Neutrophil (primary cell): ENCODE measurements at regions not wholly inside any gene's neighbourhood (a gene's known extent, or its start where the extent isn't known, plus 50 kb on each side); places are given as distances from the start of the nearest gene placed in this dataset.

Experiments used
- H3K27ac ChIP-seq: fragments of 200-600 bp; sonication (generic); 2 replicates; pipeline ENCODE4 v1.5.1; 2016; ENCODE audit warnings: mild to moderate bottlenecking, moderate library complexity
- H3K27me3 ChIP-seq: fragments of 200-600 bp; sonication (generic); 2 replicates; pipeline ENCODE4 v1.6.0; 2016; ENCODE audit warnings: mild to moderate bottlenecking
- H3K36me3 ChIP-seq: fragments of 200-600 bp; sonication (generic); 2 replicates; pipeline ENCODE4 v1.5.1; 2017
- H3K4me1 ChIP-seq, 2 experiments: fragments of 200-600 bp in 1 of 2; sonication (generic) in 1 of 2; 1 replicate in 1 of 2; 2 replicates in 1 of 2; pipeline versions ENCODE4 v1.5.1 to v1.6.1; 2013 to 2016; ENCODE audit warnings: low read depth in 1 of 2, low read length in 1 of 2, mild to moderate bottlenecking in 1 of 2, moderate library complexity in 1 of 2; ENCODE audit not compliant: control insufficient read depth in 1 of 2, insufficient read depth in 1 of 2
- H3K4me3 ChIP-seq, 2 experiments: fragments of 200-600 bp in 1 of 2; sonication (generic) in 1 of 2; 1 replicate in 1 of 2; 2 replicates in 1 of 2; pipeline ENCODE4 v1.5.1; 2013 to 2016; ENCODE audit warnings: low read depth in 1 of 2, low read length in 1 of 2, mild to moderate bottlenecking in 1 of 2, moderate library complexity in 1 of 2
- H3K9me3 ChIP-seq: fragments of 200-600 bp; sonication (generic); 2 replicates; pipeline ENCODE4 v1.5.1; 2016
- TF ChIP-seq, protein P1 (sequence below): fragments of 200-600 bp; sonication (generic); IDR thresholded peaks from 2 replicates; pipeline ENCODE4 v1.5.1; 2016; ENCODE audit warnings: antibody characterized with exemption

DNA sequence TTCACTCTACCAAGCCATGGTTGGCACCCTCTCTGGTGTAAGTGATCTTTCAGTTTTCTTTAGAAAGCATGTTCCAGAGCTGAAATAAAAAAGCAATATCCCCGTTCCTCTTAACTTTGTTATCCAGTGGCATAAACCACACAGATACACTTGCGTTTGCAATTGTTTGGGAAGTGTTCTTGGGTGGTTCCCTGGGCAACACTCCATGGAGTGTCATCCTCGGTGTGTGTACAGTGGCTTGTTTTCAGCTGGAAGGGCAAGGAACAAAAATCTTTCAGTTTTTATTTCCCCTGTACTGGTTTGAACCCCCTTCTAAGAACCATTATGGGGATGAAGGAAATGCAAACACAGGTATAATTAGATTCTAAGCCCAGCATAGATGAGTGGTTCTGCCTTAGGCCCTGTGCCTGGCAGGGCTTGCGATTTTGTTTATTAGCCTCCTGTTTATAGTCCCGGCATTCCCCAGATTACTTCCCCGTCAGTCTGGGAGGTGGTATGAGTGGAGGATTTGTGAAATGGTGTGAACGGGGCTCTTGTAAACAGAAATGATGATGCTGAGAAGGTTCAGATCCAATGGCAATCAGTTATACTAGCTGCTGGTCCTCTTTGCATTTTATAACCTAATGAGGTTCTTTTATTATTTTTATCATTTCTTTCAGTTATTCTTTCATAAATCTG, 76.0 kb upstream of the CD180 start:
- H3K4me1 ChIP-seq: no peaks in the 10 kb centered on the region
- no peak overlapping the region for H3K27ac ChIP-seq
- TF ChIP-seq, protein P1, sequence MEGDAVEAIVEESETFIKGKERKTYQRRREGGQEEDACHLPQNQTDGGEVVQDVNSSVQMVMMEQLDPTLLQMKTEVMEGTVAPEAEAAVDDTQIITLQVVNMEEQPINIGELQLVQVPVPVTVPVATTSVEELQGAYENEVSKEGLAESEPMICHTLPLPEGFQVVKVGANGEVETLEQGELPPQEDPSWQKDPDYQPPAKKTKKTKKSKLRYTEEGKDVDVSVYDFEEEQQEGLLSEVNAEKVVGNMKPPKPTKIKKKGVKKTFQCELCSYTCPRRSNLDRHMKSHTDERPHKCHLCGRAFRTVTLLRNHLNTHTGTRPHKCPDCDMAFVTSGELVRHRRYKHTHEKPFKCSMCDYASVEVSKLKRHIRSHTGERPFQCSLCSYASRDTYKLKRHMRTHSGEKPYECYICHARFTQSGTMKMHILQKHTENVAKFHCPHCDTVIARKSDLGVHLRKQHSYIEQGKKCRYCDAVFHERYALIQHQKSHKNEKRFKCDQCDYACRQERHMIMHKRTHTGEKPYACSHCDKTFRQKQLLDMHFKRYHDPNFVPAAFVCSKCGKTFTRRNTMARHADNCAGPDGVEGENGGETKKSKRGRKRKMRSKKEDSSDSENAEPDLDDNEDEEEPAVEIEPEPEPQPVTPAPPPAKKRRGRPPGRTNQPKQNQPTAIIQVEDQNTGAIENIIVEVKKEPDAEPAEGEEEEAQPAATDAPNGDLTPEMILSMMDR: no peak
- H3K27me3 ChIP-seq: no peaks in the 10 kb centered on the region
- H3K36me3 ChIP-seq: no peaks in the 10 kb centered on the region
- no peaks in the 10 kb centered on the region for H3K9me3 ChIP-seq
- H3K4me3 ChIP-seq: no peak overlapping the region

DNA sequence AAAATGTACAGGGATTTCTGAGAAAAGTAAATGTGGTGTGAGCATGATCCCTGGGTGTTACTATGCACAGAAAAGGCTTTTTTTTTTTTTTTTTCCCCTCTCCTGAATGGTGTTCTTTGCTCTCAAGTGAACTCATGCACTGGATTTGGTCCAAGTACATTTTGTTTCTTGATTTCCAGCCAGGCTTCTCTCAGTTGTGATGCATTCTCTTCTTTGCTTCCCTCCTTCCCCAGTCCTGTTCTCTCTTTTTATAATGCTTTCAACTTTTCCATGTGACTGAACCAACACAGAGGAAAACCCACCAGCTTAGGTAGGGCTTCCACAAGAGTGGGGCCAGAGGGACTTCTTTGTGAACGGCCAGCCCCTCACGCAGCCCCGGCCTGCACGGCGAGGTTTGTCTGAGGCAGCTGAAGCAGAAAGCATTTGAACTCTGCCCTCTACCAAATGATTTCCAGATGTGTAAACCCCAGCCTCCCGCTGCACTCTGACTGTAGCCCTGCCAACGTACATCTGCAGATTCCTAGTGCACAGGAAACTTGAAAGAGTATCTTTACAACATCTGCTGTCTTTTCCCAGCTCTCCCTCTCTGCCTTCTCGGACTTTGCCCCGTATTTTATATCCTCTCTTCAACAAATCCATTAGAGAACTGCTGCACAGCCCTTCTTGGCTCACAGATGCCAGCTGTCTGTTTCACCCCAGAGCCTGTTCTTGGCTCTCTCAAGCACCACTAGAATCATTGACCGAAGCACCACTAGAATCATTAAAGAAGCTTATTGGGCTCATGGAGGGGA, 71.8 kb upstream of the CD180 start:
- H3K27ac ChIP-seq: no peak overlapping the region
- H3K36me3 ChIP-seq: no peaks in the 10 kb centered on the region
- H3K27me3 ChIP-seq: no peaks in the 10 kb centered on the region
- H3K9me3 ChIP-seq: no peaks in the 10 kb centered on the region
- no peak overlapping the region for H3K4me3 ChIP-seq
- TF ChIP-seq, protein P1: no peak
- no peaks in the 10 kb centered on the region for H3K4me1 ChIP-seq

DNA sequence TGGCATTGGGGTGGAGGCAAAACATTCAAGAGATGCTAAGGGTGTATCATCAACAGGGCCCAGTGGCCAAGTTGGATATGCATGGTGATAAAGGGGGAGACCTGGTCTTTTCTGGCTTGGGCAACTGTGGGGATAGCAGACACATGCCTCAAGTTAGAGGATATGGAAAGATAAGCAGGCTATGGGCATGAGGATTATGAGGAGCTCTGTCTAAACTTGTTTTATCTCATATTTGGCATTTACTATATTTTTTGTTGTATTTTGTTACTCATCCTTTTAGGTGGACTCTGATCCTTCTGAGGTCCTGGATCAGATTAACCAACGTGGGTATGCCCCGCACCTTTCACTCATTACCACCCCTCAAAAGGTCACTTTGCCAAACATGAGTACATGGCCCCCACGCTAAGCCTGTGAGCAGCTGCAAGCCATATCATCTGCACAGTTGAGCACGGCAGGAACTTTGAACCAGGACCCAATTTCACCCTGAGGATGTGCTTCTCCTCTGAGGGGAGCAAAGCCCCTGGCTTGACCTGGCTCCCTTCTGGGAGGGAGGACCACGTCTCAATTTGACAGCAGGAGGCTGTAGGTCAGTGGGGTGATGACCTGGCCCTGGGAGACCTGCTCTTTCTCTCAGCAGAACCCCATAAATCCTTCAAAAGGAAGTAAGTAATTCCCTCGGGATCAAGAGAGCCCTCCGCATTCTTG, 71.1 kb upstream of the CD180 start:
- Histone ChIP-seq H3K36me3 (no peaks in the 10 kb centered on the region), H3K4me3 (no peak overlapping the region), H3K4me1 (no peaks in the 10 kb centered on the region), H3K9me3 (no peaks in the 10 kb centered on the region), H3K27me3 (no peaks in the 10 kb centered on the region), H3K27ac (no peak overlapping the region)
- TF ChIP-seq, protein P1: no peak

DNA sequence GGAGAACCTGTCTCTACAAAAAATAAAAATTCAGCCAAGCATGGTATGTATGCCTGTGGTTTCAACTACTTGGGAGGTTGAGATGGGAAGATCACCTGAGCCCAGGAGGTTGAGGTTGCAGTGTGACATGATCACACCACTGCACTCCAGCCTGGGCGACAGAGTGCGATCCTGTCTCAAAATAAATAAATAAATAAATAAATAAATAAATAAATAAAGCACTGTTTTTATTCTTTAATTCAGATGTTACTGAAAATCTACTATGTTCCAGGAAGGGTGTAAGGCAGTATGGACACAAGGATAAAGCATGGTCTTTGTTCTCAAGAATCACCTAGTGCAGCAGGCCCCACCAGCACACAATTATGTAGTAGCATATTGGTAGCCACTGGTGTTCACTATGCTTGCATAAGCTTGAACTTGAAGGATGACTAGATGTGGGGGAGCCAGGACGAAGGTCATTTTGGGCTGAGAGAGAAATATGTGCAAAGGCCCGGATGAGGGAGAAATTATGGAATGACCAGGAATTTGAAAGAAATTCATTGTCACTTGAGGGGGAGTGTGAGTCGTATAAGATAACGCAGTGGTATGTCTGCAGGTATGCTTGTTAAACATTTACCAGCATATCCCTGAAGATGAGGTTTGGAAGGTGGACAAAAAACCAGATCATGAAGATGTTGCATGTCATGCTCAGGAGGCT, 70.2 kb upstream of the CD180 start:
- H3K4me3 ChIP-seq: no peak overlapping the region
- H3K36me3 ChIP-seq: no peaks in the 10 kb centered on the region
- TF ChIP-seq, protein P1: no peak
- H3K9me3 ChIP-seq: no peaks in the 10 kb centered on the region
- H3K4me1 ChIP-seq: no peaks in the 10 kb centered on the region
- no peak overlapping the region for H3K27ac ChIP-seq
- no peaks in the 10 kb centered on the region for H3K27me3 ChIP-seq

GRCh38 chr5:67265951-67266350, 69.4 kb upstream of the CD180 start:
- Histone ChIP-seq H3K36me3 (no peaks in the 10 kb centered on the region), H3K4me1 (no peaks in the 10 kb centered on the region)
- TF ChIP-seq, protein P1: no peak

More at GRCh38 chr5:67265951-67266350, 69.4 kb upstream of the CD180 start:
- Histone ChIP-seq H3K27me3 (no peaks in the 10 kb centered on the region), H3K4me3 (no peak overlapping the region), H3K9me3 (no peaks in the 10 kb centered on the region), H3K27ac (no peak overlapping the region)
